ENCODE measurements at regions not wholly inside any gene's neighbourhood (a gene's known extent, or its start where the extent isn't known, plus 50 kb on each side); places are given as distances from the start of the nearest gene placed in this dataset.
"Not testable (repeated sequence)": the region's sequence is repeated elsewhere in the genome, so short reads cannot be mapped to it uniquely, and the experiment has no call there.

DNA sequence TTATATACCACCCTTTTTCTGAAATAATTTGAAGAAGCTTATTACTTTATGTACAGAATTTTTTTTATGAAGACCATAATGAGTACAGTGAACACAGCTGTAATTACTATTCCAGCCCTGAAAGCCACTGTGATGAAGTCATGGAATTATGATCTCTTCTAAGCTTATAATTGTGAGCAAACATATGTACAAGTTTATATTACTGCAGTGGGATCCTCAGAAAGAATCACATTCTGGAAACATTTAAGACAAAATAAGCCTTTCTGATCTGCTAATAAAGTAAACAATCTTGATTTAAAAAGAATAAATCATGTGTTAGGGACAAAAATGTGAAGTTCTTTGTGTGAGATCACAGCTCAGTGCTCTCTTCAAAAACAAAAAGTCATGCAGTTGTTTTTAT is 560.4 kb downstream of the CD109 start:
- in situ Hi-C loops (cut with MboI) = no loop called here
- no peak overlapping the region for H3K27ac ChIP-seq (ENCODE audit: extremely low read depth, low read depth, low read length)
- H3K27me3 ChIP-seq (ENCODE audit: control insufficient read depth in 2 of 2, insufficient read depth in 2 of 2, low read length in 2 of 2) = no peaks in the 10 kb centered on the region
- no peaks in the 10 kb centered on the region for H3K9me3 ChIP-seq (replicated peaks; ENCODE audit: control insufficient read depth, insufficient read depth, low read depth, low read length)
- no peak for DNase-seq (ENCODE audit: extremely low read depth in 1 of 4, low spot score in 3 of 4)
- H3K79me2 ChIP-seq (ENCODE audit: control insufficient read depth, insufficient read depth, low read length) = no peaks in the 10 kb centered on the region
- intact Hi-C loops (cut with micrococcal nuclease) = no loop called here
- no peak overlapping the region for H2AFZ ChIP-seq (ENCODE audit: low read depth, low read length)
- no peaks in the 10 kb centered on the region for H3K4me1 ChIP-seq (replicated peaks in 1 of 2; ENCODE audit: control insufficient read depth in 2 of 2, insufficient read depth in 2 of 2, low read length in 2 of 2)
- H4K20me1 ChIP-seq (replicated peaks; ENCODE audit: control insufficient read depth, insufficient read depth, low read length) = no peaks in the 10 kb centered on the region
- no peak overlapping the region for H3K9ac ChIP-seq (ENCODE audit: insufficient read depth in 1 of 2, low read depth in 2 of 2, low read length in 2 of 2)
- no peak for TF ChIP-seq ZNF668 (CRISPR knock-in tag; IDR thresholded peaks at IDR 0.05)
- TF ChIP-seq HDAC2 (IDR thresholded peaks at IDR 0.05) = no peak
- TF ChIP-seq SUPT5H (IDR thresholded peaks at IDR 0.05) = no peak
- no peak for TF ChIP-seq ADNP (tag; IDR thresholded peaks at IDR 0.05)
- TF ChIP-seq USF1 (CRISPR knock-in tag; IDR thresholded peaks at IDR 0.05) = no peak
- no peak for TF ChIP-seq NBN (IDR thresholded peaks at IDR 0.05; ENCODE audit: low read depth)
- no peak for TF ChIP-seq FIP1L1 (IDR thresholded peaks at IDR 0.05; ENCODE audit: low read depth, low read length, poor library complexity, severe bottlenecking)
- no peak for TF ChIP-seq MTA3 (IDR thresholded peaks at IDR 0.05; ENCODE audit: borderline replicate concordance)
- TF ChIP-seq HDAC6 (IDR thresholded peaks at IDR 0.05; ENCODE audit: low read depth, low read length) = no peak
- no peak for TF ChIP-seq RFX1 (IDR thresholded peaks at IDR 0.05)
- TF ChIP-seq ZEB2 (IDR thresholded peaks at IDR 0.05) = no peak
- no peak for TF ChIP-seq ELF1 (tag; IDR thresholded peaks at IDR 0.05)
- no peak for TF ChIP-seq MTF1 (CRISPR knock-in tag; IDR thresholded peaks at IDR 0.05; ENCODE audit: borderline replicate concordance)
- no peak for TF ChIP-seq SIN3A (IDR thresholded peaks at IDR 0.05; ENCODE audit: borderline replicate concordance in 2 of 2, control insufficient read depth in 1 of 2, low read depth in 2 of 2, low read length in 2 of 2)
- no peak for TF ChIP-seq MCM3 (IDR thresholded peaks at IDR 0.05)
- no peak for TF ChIP-seq OTX1 (CRISPR knock-in tag; IDR thresholded peaks at IDR 0.05)
- BruUV-seq (replicated peaks) = no TSS peak
- ChIA-PET POLR2A (no interaction called here), CTCF (ENCODE audit: low intra/inter-chr PET ratio) (no interaction called here)
- H3K9me1 ChIP-seq (ENCODE audit: control insufficient read depth, insufficient read depth, low read length) = no peaks in the 10 kb centered on the region
- no peak for FAIRE-seq
- ATAC-seq = no peak
- H3K4me2 ChIP-seq (ENCODE audit: insufficient read depth, low read length) = no peak overlapping the region
- H3K36me3 ChIP-seq (ENCODE audit: control insufficient read depth, insufficient read depth, low read length) = no peaks in the 10 kb centered on the region
- H3K4me3 ChIP-seq = no peak overlapping the region

DNA sequence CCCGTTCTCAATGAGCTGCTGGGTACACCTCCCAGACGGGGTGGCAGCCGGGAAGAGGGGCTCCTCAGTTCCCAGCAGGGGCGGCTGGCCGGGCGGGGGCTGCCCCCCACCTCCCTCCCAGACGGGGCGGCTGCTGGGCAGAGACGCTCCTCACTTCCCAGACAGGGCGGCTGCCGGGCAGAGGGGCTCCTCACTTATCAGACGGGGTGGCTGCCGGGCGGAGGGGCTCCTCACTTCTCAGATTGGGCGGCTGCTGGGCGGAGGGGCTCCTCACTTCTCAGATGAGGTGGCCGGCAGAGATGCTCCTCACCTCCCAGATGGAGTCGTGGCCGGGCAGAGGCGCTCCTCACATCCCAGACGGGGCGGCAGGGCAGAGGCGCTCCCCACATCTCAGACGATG is 559.0 kb downstream of the CD109 start:
- H3K4me2 ChIP-seq (ENCODE audit: insufficient read depth, low read length); H3K4me3 ChIP-seq; intact Hi-C loops (cut with micrococcal nuclease); BruUV-seq (replicated peaks); DNase-seq (ENCODE audit: extremely low read depth in 1 of 4, low spot score in 3 of 4); FAIRE-seq; ATAC-seq; H3K9me3 ChIP-seq (replicated peaks; ENCODE audit: control insufficient read depth, insufficient read depth, low read depth, low read length); H4K20me1 ChIP-seq (replicated peaks; ENCODE audit: control insufficient read depth, insufficient read depth, low read length); H3K4me1 ChIP-seq (replicated peaks in 1 of 2; ENCODE audit: control insufficient read depth in 2 of 2, insufficient read depth in 2 of 2, low read length in 2 of 2); H3K79me2 ChIP-seq (ENCODE audit: control insufficient read depth, insufficient read depth, low read length); in situ Hi-C loops (cut with MboI); H3K27me3 ChIP-seq (ENCODE audit: control insufficient read depth in 2 of 2, insufficient read depth in 2 of 2, low read length in 2 of 2); H3K9ac ChIP-seq (ENCODE audit: insufficient read depth in 1 of 2, low read depth in 2 of 2, low read length in 2 of 2); H3K36me3 ChIP-seq (ENCODE audit: control insufficient read depth, insufficient read depth, low read length); POLR2A ChIA-PET; H2AFZ ChIP-seq (ENCODE audit: low read depth, low read length); H3K9me1 ChIP-seq (ENCODE audit: control insufficient read depth, insufficient read depth, low read length); H3K27ac ChIP-seq (ENCODE audit: extremely low read depth, low read depth, low read length); CTCF ChIA-PET (ENCODE audit: low intra/inter-chr PET ratio): not testable (repeated sequence)
- WGBS (ENCODE audit: insufficient coverage, low coverage, missing lambda C conversion rate) = 0% methylated on average over 12 of the region's 24 CpGs

Data from K562 (cell line).